ENCODE measurements at regions not wholly inside any gene's neighbourhood (a gene's known extent, or its start where the extent isn't known, plus 50 kb on each side); places are given as distances from the start of the nearest gene placed in this dataset.

DNA sequence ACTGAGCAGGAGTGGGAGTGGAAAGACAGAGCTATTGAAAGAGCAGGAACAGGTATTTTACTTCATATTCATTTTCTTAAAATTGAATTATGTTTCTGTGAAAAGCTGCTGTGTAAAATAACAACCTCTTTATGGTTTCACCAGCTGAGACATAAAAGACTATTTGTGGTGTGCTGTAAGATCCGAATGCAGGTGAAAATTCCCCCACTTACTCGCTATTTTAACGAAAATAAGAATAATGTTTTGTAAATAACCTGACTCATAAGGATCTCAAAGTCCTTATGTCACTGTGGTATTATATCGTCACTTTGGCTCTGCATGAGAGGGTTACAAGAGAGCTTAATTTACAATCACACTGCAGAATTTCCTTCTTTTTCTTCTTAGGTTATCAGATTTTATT lies 65.3 kb upstream of the NFIB start:
- ATAC-seq (no peak), DNase-seq (ENCODE audit: low spot score) (no peak)
- no peak overlapping the region for H3K4me3 ChIP-seq
- no peaks in the 10 kb centered on the region for H3K27me3 Mint-ChIP-seq (ENCODE audit: insufficient read depth, low read depth, poor library complexity)
- H3K36me3 ChIP-seq (ENCODE audit: insufficient read depth) = no peaks in the 10 kb centered on the region
- 0 out of 3 replicates have a peak, but pooled peaks cover 4% of the 10 kb centered on the region for H3K36me3 Mint-ChIP-seq (ENCODE audit: low read depth)
- H3K9me3 Mint-ChIP-seq = no peaks in the 10 kb centered on the region
- H4K20me1 ChIP-seq (replicated peaks; ENCODE audit: insufficient read depth) = no peaks in the 10 kb centered on the region
- TF ChIP-seq ZNF331 (CRISPR knock-in tag; IDR thresholded peaks at IDR 0.05; ENCODE audit: low read depth) = no peak
- TF ChIP-seq, protein P1, sequence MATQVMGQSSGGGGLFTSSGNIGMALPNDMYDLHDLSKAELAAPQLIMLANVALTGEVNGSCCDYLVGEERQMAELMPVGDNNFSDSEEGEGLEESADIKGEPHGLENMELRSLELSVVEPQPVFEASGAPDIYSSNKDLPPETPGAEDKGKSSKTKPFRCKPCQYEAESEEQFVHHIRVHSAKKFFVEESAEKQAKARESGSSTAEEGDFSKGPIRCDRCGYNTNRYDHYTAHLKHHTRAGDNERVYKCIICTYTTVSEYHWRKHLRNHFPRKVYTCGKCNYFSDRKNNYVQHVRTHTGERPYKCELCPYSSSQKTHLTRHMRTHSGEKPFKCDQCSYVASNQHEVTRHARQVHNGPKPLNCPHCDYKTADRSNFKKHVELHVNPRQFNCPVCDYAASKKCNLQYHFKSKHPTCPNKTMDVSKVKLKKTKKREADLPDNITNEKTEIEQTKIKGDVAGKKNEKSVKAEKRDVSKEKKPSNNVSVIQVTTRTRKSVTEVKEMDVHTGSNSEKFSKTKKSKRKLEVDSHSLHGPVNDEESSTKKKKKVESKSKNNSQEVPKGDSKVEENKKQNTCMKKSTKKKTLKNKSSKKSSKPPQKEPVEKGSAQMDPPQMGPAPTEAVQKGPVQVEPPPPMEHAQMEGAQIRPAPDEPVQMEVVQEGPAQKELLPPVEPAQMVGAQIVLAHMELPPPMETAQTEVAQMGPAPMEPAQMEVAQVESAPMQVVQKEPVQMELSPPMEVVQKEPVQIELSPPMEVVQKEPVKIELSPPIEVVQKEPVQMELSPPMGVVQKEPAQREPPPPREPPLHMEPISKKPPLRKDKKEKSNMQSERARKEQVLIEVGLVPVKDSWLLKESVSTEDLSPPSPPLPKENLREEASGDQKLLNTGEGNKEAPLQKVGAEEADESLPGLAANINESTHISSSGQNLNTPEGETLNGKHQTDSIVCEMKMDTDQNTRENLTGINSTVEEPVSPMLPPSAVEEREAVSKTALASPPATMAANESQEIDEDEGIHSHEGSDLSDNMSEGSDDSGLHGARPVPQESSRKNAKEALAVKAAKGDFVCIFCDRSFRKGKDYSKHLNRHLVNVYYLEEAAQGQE (IDR thresholded peaks at IDR 0.05; ENCODE audit: unreplicated experiment) = no peak
- no peak for TF ChIP-seq CREB1 (CRISPR knock-in tag; IDR thresholded peaks at IDR 0.05; ENCODE audit: low read depth)
- TF ChIP-seq EZH2 (IDR thresholded peaks at IDR 0.05; ENCODE audit: low read depth, unreplicated experiment) = no peak
- TF ChIP-seq POLR2AphosphoS5 (IDR thresholded peaks at IDR 0.05; ENCODE audit: low read depth) = no peak
- TF ChIP-seq, protein P2, sequence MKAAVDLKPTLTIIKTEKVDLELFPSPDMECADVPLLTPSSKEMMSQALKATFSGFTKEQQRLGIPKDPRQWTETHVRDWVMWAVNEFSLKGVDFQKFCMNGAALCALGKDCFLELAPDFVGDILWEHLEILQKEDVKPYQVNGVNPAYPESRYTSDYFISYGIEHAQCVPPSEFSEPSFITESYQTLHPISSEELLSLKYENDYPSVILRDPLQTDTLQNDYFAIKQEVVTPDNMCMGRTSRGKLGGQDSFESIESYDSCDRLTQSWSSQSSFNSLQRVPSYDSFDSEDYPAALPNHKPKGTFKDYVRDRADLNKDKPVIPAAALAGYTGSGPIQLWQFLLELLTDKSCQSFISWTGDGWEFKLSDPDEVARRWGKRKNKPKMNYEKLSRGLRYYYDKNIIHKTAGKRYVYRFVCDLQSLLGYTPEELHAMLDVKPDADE (IDR thresholded peaks at IDR 0.05) = no peak
- no peak for TF ChIP-seq EZH2phosphoT487 (IDR thresholded peaks at IDR 0.05; ENCODE audit: unreplicated experiment)
- no peaks in the 10 kb centered on the region for H3K27me3 ChIP-seq (ENCODE audit: insufficient read depth)
- no peaks in the 10 kb centered on the region for H3K79me2 ChIP-seq (replicated peaks; ENCODE audit: insufficient read depth)
- peak overlapping the region; percentile 78; the same call in 1 of the 2 replicates for H2AFZ ChIP-seq
- no peak overlapping the region for H3K27ac Mint-ChIP-seq
- H3K9me2 ChIP-seq (ENCODE audit: insufficient read depth) = no peaks in the 10 kb centered on the region
- H3K4me3 Mint-ChIP-seq = no peak overlapping the region
- H3K4me1 ChIP-seq (ENCODE audit: insufficient read depth) = peaks cover 6% of the 10 kb centered on the region
- H3K27ac ChIP-seq (ENCODE audit: low read depth) = no peak overlapping the region
- H3K4me1 Mint-ChIP-seq = peaks cover 7% of the 10 kb centered on the region; the same call in 2 of the 3 replicates
- peak overlapping the region; percentile 36; the same call in 1 of the 2 replicates for H3K4me2 ChIP-seq
- no peaks in the 10 kb centered on the region; the same call in 1 of the 2 replicates for H3F3A ChIP-seq (replicated peaks; ENCODE audit: low read depth)

- Histone ChIP-seq H3F3A (replicated peaks; ENCODE audit: low read depth) (no peaks in the 10 kb centered on the region; the same call in 1 of the 2 replicates), H3K36me3 (ENCODE audit: insufficient read depth) (no peaks in the 10 kb centered on the region), H3K4me1 (ENCODE audit: insufficient read depth) (peaks cover 22% of the 10 kb centered on the region), H2AFZ (peak overlapping the region; percentile 11), H3K27ac (ENCODE audit: low read depth) (peak overlapping the region; percentile 13; the same call in 1 of the 2 replicates), H3K4me2 (peak overlapping the region; percentile 33; the same call in 1 of the 2 replicates), H3K4me3 (no peak overlapping the region), H3K27me3 (ENCODE audit: insufficient read depth) (no peaks in the 10 kb centered on the region), H3K9me2 (ENCODE audit: insufficient read depth) (peaks cover 6% of the 10 kb centered on the region; the same call in 1 of the 2 replicates), H4K20me1 (replicated peaks; ENCODE audit: insufficient read depth) (no peaks in the 10 kb centered on the region), H3K79me2 (replicated peaks; ENCODE audit: insufficient read depth) (no peaks in the 10 kb centered on the region)
- H3K4me1 Mint-ChIP-seq = peaks cover 20% of the 10 kb centered on the region
- peak overlapping the region; percentile 70 for H3K27ac Mint-ChIP-seq
- H3K27me3 Mint-ChIP-seq (ENCODE audit: insufficient read depth, low read depth, poor library complexity) = no peaks in the 10 kb centered on the region
- no peaks in the 10 kb centered on the region for H3K9me3 Mint-ChIP-seq
- DNase-seq (ENCODE audit: low spot score) (no peak), ATAC-seq (no peak)
- H3K36me3 Mint-ChIP-seq (ENCODE audit: low read depth) = 0 out of 3 replicates have a peak, but pooled peaks cover 4% of the 10 kb centered on the region
- H3K4me3 Mint-ChIP-seq = no peak overlapping the region
- TF ChIP-seq ZNF331 (CRISPR knock-in tag; IDR thresholded peaks at IDR 0.05; ENCODE audit: low read depth) (no peak), NANOG (IDR thresholded peaks at IDR 0.05; ENCODE audit: borderline replicate concordance) (no peak), STAT1 (IDR thresholded peaks at IDR 0.05; ENCODE audit: unreplicated experiment) (no peak), EZH2 (IDR thresholded peaks at IDR 0.05; ENCODE audit: low read depth, unreplicated experiment) (no peak), JUNB (IDR thresholded peaks at IDR 0.05; ENCODE audit: unreplicated experiment) (no peak), CTCF (conservative IDR thresholded peaks at IDR 0.05; ENCODE audit: low read depth in 2 of 2) (no peak), EZH2phosphoT487 (IDR thresholded peaks at IDR 0.05; ENCODE audit: unreplicated experiment) (no peak)
- TF ChIP-seq, protein P2 (IDR thresholded peaks at IDR 0.05) = no peak
- TF ChIP-seq, protein P1 (IDR thresholded peaks at IDR 0.05; ENCODE audit: unreplicated experiment) = no peak
Observed at GRCh38 chr9:14373706-14374105, 59.8 kb upstream of the NFIB start.
